ENCODE measurements at regions not wholly inside any gene's neighbourhood (a gene's known extent, or its start where the extent isn't known, plus 50 kb on each side); places are given as distances from the start of the nearest gene placed in this dataset.

DNA sequence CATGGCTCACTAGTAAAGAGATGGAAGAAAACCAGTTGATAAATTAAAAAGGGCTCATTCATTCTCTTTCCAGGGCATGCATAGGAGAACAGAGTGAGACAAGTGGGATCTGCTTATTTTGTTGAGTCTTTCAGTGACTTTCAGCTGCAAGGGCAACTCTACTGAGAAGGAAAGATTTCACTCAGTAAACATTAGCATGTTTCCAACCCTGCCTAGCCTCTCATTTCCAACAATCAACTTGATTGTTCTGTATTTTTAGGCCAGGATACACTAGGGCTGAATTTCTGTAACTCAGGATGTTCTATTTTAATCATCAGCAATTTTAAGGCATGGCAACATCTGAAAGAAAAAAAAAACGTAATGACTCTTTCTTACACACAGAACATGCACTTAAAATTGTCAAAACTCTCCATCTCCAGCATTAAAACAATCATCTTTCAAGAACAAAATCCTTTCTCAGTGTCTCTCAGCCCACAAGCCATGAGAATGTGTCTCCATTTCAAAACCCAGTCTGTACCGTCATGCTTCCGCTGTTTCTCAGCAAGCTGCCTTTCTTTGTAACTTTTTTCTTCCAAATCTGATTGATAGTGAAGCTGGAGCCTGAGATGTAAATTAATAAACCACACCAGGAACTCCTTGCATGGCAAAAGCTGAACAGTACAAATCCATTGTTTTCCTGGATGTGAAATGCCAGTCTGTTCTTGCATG lies 147.2 kb upstream of the KLF14 start:
- DNase-seq = peak in 1 of 2 donors; percentile 34

DNA sequence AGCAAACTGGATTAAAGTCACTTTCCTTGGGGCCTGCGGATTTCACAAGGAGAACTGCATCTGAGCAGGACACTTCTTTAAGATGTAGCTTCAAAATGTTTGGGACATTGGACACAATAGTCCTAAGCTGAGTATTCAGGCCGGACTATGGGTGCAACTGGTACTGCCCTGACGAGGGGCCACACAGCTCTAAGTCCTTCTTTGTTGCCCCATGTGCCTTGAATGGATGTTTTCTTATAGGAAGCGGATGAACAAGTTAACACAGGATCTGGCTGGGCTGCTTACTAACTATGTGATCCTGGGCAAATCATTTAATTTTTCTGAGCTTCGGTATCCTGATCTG lies 147.8 kb upstream of the KLF14 start:
- no peak for DNase-seq

DNA sequence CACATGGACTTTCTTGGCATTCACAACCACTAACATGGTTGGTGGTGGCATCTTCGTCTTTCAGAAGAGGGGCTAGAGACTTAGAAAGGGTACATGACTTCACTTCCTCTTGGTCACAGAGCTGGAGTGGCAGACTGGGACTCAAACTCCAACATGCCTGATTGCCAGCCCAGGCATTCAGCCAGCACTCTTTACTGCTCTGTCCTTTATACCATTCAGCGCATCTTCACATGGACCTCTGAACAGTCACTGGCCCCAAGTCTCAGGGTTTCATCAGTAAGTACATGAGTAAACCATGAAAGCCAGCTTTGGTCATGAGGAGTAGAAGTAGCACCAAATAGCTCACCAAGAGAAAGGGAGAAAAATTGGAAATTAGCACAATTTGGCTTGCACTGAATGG lies 148.4 kb upstream of the KLF14 start:
- DNase-seq = no peak

DNA sequence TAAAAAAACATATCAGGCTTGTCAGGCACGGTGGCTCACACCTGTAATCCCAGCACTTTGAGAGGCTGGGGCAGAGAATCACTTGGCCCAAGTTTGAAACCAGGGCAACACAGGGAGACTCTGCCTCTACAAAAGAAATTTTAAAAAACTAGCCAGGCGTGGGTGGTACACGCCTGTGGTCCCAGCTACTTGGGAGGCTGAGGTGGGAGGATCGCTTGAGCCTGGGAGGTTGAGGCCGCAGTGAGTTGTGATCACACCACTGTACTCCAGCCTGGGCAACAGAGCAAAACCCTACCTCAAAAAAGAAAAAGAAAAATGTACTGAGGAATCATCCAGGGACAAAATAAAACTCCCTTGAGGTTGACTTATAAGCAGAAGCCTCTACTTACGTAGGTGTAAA lies 149.9 kb upstream of the KLF14 start:
- no peak for DNase-seq

DNA sequence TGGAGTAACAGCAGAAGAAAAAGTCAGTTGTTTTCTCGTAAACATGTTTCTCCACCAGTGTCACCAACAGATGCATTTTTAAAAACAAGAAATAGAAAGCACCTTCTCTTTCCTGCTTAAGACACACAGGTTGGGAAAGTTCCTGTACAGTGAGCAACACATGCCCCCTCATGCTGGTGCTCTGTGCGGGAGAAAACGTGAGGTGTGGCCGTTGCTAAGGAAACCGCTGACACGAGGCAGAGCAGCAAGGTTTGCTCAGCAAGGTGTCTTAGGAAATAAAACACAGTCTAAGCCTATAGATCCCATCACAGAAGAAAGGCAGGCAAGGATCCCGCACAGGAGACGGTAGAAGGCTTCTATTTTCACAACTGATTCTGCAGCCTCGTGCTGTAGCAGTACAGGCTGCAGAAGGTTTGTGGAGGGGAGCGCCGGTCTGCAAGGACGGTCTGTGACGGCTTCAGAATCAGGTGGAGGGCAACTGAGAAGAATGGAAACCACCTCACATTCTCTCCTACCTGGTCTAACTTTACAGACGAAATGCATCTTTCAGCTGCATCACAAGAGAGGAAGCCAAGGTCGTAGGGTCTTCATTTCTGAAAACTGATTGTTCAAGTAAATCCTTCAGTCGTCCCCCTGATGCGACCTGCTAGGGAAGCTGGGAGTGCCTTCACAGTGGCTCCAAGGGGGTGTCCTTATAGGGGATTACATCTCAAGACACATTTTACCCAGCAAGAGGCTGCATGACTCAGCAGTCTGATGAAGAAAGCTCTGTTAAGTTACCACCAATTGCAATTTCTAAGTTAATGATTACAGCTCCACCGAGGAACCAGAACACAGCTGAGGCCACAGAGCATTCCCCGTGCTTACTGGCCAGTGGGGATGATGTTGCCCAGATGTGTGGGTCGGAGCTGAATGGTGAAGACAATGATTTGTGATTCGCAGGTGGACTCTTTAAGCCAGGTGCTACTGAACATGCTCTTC lies 150.7 kb upstream of the KLF14 start:
- DNase-seq = no peak

DNA sequence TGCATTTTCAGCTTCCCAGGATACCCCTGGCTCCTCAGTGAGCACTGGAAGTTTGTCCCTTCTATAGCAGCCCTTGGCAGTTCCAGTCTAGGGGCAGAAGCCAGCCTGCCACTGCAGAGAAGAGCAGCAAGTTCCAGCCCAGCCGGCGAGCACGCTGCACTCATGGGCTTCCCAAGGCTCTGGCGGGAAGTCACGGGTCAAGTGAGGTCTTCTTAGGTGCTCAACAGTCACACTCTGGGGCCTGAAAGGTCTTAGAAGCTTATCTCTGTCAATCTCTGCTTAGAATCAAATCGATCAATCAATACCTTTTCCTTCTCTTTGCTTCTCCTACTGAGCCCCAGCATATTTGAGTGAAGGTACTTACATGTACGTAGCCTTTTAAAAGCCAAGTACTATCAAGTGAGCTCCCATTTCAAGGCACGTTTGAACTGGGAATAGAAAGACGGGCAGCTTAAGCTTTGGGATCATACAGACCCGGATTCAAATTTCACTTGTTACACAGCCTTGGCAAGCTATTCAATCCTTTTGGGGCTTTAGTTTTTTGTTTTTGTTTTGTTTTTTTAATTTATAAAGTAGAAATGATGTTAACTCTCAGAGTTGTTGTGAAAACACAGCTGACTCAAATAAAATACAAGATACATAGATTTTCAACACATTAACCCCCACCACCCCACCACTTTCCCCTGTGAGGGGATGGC lies 152.6 kb upstream of the KLF14 start:
- peak in 1 of 2 donors; percentile 24 for DNase-seq

DNA sequence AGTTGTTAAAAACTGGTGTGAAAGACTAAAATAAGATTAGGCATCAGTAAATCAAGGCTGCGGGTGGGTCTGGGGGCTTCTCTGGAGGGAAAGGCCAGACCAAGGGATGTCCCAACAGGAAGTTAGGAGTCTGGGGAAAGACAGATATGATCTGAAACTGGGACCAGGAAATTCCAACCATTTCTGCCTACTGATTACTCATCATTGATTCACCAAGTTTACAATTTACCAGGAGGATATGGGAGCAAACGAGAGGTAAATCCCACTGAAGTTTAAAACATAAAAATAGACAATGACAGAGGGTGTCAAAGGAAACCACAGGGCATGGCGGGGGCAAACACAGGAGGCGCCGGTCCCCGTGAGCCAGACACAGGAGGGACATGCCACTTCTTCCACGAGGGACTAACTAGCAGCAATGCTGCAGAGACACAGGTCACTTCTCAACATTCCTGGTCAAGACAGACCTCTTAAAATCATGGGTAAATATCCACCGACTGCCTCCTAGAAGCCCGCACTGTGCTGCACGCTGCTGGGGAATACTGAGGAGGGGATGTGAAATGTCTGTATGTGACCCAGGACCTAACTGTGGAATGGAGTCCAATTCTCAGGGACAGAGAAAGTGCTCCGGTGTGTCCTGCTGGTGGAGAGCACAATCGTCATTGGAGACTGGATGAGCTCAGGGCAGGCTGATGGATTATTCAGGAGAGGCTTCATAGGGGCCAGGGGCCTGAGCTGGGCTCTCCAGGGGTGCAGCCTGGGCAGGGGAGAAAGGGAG lies 153.4 kb upstream of the KLF14 start:
- no peak for DNase-seq

DNA sequence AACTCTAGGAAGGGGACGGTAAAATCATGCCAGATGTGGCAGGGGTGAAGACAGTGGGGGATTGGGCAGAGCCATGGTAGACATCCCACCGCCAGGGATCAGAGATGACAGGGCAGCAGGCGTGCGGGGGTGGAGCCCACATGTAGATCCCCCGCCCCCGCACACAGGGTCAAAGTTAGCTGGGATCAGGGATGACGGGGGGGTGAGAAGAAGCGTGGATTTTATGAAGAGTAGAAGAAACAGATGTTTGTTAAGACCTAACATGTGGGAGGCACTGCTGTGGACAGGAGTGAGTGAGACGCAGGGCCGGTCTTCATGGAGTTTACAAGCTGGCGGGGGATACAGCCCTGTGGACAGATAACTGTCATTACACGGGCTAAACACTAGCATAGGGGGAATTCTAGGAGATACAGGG lies 154.0 kb upstream of the KLF14 start:
- DNase-seq = no peak

DNA sequence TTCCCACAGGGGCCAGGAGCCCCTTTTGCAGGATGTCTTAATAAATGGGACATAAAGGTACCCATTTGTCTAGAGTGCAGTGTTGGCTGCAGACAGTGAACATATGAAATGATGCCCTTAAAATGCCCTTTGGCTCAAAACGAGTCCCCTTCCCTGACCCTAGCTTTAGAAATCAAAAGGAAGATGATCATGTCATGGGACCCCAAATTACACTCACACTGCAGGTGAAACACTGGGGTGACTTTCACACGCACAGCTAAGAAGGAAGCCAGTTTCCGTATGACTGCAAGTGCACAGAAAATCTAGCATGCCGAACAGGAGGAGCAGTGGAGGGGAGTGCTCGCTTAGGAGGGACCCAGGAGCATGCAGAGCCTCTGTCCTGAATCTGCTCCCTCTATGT lies 154.5 kb upstream of the KLF14 start:
- DNase-seq = no peak

DNA sequence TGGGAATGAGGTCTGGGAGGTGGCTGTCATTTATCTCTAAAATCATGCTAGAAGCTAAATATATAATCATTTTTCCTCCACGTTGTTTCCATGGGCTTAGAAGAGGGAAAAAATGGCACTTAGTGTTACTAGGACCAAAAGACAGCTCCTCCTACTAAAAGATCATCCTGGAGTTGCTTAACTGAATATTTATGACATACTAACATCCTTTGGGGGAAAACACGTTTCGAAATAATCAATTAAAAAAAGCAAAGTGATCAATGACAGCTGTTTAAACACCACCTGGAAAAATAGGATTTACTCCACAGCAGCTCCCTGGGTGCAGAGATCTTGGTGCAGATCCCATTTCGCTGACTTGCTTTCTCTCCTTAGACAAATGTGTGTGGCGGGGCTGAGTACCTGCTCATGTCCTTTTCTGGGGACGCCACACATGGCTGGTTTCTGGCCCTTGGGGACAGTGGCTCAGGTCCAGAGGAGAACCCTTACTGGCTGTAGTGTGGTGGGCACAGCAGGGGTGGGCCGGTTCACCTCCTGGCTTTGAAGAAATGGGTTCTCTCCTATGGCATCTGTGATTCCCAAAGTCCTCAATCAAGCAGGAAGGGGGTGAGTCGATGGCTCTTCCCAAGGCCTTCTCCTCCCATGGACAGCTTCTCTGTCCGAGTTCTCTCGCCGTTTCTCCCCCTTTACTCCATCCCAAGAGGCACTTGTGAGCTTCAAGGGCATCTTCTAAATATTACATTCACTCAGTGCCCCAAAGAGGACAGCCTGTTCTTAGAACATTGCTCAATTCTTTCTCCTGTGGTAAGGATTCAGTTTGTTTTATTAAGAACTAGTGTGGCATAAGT lies 156.4 kb upstream of the KLF14 start:
- DNase-seq = no peak

DNA sequence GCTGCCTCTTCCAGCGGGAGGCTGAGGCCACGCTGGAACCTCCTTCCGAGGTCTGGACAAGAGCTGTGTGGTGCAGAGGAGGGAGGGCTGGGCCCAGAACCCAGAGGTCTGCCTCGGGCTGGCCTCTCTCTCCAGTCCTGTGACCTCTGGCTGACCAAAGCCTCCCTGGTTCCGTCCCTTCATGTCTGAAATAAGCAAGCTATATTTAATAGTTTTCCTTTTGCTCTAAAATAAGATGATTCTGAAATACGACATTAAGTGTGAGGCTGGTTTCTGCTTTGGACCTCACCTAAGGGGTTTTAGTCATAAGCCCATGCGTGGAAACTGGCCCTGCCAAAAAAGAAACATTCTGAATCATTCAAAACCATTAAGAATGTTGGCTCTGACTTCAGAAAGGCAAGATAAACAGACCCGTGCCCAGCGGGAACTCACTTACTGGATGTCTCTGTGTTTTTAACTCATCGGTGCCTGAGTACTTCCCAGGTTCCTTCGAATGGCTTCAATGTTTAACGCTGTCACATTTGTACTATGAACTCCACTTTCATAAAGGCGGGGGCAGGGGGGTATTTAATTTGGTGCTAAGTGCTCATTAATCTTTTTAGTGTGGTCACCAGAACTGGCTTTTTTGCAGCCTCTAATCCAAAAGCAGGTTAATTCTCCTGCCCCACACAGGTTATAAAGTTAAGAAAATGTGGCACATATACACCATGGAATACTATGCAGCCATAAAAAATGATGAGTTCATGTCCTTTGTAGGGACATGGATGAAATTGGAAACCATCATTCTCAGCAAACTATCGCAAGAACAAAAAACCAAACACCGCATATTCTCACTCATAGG lies 157.5 kb upstream of the KLF14 start:
- no peak for DNase-seq

DNA sequence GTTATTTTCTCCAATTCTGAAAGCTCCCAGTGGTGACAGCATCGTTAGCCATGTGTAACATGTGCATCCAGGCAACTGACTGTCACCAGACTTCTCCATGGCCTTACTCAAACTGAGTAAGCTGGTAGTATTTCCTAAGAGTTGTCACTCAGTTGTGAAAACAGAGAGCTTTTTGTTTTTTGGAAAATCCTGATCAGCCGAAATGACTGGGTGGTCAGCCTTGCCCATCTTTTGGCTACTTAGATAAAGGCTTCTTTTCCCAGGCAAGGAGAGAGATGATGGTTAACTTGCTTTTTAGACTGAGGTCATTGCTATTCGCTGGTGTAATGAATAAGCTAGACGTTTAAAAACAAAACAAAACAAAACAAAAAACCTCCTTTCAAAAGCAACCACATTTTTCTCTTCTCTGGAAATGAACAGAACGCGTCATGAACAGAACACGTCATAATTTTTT lies 159.5 kb upstream of the KLF14 start:
- peak in 1 of 2 donors; percentile 65 for DNase-seq

DNA sequence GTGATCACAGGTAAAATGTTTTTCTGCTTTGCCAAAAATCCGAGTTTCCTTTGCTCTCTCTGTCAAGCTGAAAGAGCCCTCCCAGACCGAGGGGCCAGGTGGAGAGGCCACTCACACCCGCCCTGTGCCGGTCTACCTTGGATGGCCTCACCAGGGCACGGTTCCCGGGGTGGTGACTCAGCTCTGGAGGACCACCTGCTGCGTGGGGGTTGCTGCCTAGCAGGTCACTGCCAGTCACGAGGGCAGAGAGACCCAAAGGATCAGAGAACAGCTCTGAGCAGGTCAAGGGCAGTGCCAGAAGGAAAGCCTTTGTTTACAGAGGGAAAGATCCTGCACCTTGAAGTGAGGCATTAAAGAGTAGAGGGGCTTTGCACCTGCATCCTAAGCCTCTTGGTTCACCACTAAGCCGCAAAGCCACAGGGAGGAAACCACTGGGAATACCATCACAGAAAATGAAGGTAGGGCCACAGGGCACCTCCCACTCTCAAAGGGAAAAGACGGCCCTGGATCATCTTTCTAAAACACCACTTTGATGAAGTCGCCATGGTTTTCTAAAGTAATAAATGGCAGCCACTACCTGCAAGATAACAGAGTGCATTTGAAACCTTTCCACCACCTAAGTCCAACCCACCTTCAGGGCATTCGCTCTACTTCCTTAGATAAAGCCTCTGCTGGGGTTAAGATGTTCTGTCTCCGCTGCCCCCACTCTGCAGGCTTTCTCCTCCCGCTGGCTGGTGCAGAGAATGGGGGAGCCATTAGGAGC lies 160.3 kb upstream of the KLF14 start:
- no peak for DNase-seq

DNA sequence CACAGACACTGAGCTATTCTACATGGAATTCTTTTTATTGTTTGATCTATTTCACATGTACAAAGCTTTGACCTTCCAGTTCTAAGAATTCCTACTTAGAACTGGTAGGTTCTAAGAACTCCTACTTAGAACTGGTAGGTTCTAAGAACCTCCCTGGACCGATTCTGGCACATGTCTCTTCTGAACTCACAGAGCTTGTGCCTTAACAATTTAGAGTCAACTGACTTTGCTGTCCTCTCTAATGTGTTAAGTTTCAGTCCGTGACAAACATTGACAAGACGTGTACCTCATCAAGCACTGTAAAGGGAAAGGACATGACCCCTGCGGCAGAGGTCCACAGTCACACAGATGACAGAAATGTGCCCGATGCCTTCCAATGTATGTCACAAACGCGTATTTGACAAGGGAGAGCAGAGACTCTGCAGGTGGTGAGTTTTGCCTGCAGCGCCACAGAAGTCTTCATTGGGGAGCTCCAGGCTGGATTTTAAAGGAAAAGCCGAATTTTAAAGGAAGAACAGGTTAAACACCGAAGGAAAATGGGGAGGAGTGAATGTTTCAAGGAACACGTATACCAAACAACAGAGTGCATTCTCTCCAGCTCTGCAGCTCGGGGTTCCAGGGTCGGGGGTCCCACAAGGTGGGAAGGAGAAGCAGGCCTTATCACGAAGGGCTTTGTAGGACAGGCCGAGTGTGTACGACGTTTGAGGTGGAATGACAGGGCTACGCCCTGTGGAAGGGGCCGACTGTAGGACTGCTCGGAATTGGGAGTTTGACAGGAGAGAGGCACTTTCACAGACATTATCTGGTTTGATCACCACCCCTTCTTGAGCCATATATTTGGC lies 161.1 kb upstream of the KLF14 start:
- DNase-seq = no peak

DNA sequence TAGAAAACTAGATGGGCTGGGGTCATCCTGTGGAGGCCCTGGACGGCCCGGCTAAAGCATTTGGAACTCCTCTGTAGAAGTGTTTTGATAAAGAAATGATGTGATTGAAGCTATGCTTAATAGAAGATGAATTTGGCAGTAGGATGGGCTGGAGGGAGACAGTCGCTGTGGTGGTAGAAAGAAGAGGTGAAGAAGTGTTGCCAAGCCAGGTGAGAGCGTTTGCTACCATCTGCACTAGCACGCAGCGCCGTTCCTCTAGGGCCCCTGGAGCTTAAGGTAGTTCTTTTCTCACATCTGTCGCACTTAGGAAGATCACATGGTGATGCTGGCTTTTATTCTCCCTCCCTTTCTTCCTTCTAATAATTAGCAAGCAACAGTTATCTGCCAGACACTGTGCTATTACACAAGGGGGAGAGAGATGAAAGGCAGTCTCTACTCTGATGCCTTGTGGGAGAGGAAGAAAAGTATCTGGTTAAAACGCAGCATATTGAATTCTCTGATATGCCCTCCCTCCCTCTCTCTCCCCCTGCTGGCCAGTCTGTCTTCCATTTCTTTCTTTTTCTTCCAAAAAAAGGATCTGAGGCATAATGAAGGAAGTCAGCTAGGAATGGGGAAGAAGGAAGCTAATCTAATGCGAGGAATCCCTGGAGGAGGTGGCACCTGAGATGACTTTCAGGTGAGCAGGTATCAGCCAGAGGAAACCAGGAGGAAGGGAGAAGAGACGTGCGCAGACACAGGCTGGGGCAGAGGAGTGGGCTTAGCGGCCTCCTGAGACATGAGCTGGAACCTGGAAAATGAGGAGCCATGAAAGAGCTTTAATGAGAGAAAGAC lies 162.3 kb upstream of the KLF14 start:
- no peak for DNase-seq

DNA sequence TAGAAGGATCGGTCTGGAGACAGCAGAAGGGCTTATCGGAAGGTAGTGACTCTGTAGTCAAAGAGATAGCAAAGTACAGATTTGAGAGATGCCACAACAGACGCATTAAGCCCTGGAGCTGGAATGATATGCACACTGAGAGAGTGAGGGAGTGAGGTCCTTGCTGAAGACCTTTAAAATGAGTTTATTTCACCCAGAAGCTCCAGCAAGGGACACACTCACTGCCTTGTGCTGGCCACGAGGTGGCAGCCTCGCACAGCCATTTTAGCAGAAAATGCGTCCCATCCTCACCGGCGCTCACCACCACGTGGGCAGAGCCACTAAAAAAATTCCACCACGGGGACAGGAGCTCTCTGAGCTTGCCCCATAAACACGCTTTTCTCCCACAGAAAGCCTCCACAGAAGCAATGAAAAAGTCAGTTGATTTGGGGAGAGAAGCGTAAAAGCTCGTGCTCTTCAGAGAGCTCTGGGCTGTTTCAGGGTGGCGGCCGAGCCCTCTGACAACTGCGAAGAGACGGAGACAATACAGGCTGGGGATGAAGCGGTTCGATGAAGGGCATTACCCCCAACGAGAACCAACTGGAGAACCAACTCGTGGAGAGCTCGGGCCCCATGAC lies 163.0 kb upstream of the KLF14 start:
- DNase-seq = peak; percentile 71

Data from hippocampal formation (tissue), 2 donors.